BLaER1 treated with 17β-estradiol and CSF1 and Interleukin-3, amounts not matched to agents 10 nM and 100 nM (cell line): ENCODE measurements at regions not wholly inside any gene's neighbourhood (a gene's known extent, or its start where the extent isn't known, plus 50 kb on each side); places are given as distances from the start of the nearest gene placed in this dataset.

ENCODE experiments used
- H3K27ac ChIP-seq, 11 experiments: shearing (Covaris generic); formaldehyde crosslinking; 2 replicates each; pipeline ENCODE4 v1.8.1; 2022
- H3K27me3 ChIP-seq, 11 experiments: shearing (Covaris generic); formaldehyde crosslinking; 2 replicates each; pipeline ENCODE4 v1.8.1; 2022
- H3K36me3 ChIP-seq, 11 experiments: shearing (Covaris generic); formaldehyde crosslinking; 2 replicates each; pipeline ENCODE4 v1.8.1; 2022
- H3K4me1 ChIP-seq, 10 experiments: shearing (Covaris generic); formaldehyde crosslinking; 2 replicates each; pipeline ENCODE4 v1.8.1; 2022
- H3K4me2 ChIP-seq, 11 experiments: shearing (Covaris generic); formaldehyde crosslinking; 2 replicates each; pipeline ENCODE4 v1.8.1; 2022
- H3K4me3 ChIP-seq, 10 experiments: shearing (Covaris generic); formaldehyde crosslinking; 2 replicates each; pipeline ENCODE4 v1.8.1; 2022
- H3K9ac ChIP-seq, 11 experiments: shearing (Covaris generic); formaldehyde crosslinking; 2 replicates each; pipeline ENCODE4 v1.8.1; 2022
- H3K9me3 ChIP-seq, 11 experiments: shearing (Covaris generic); formaldehyde crosslinking; replicated peaks in 1 of 11; 2 replicates each; pipeline ENCODE4 v1.8.1; 2022
- H4K20me1 ChIP-seq, 11 experiments: shearing (Covaris generic); formaldehyde crosslinking; 2 replicates each; pipeline ENCODE4 v1.8.1; 2022
- Cebpa-rat ChIP-seq, 11 experiments: shearing (Covaris generic); IDR thresholded peaks; 2 replicates each; pipeline ENCODE4 v1.8.1; 2022

- Histone ChIP-seq H3K4me1 (peaks cover 0 to 26% (median 15%) of the 10 kb centered on the region in 10 experiments; a peak in 13 of 20 replicates), H3K9me3 (peaks cover 19 to 58% (median 42%) of the 10 kb centered on the region in 11 experiments), H4K20me1 (no peaks in the 10 kb centered on the region), H3K4me3 (no peak overlapping the region), H3K36me3 (peaks cover 0 to 45% (median 19%) of the 10 kb centered on the region in 11 experiments; a peak in 15 of 22 replicates), H3K27me3 (no peaks in the 10 kb centered on the region), H3K27ac (no peak overlapping the region), H3K4me2 (no peak overlapping the region), H3K9ac (no peak overlapping the region)
- TF ChIP-seq Cebpa-rat (IDR thresholded peaks at IDR 0.05) = no peak
These were observed 273.9 kb upstream of the TBC1D5 start for GRCh38 chr3:18016366-18016765.

GRCh38 chr3:18012933-18013332 lies 270.5 kb upstream of the TBC1D5 start:
- H3K4me1 ChIP-seq = peaks cover 0 to 18% (median 14%) of the 10 kb centered on the region in 10 experiments; a peak in 15 of 20 replicates
- peaks cover 0 to 46% (median 15%) of the 10 kb centered on the region in 11 experiments; a peak in 12 of 22 replicates for H3K36me3 ChIP-seq
- H4K20me1 ChIP-seq = no peaks in the 10 kb centered on the region
- H3K27me3 ChIP-seq = no peaks in the 10 kb centered on the region
- H3K9ac ChIP-seq = no peak overlapping the region
- H3K27ac ChIP-seq = 0 out of 22 replicates have a peak overlapping the region, but pooled peaks of 1 of the 11 experiments have one; percentile 3
- no peak overlapping the region for H3K4me2 ChIP-seq
- H3K9me3 ChIP-seq = peaks cover 4 to 55% (median 39%) of the 10 kb centered on the region in 11 experiments; a peak in 20 of 22 replicates
- H3K4me3 ChIP-seq = no peak overlapping the region
- no peak for TF ChIP-seq Cebpa-rat (IDR thresholded peaks at IDR 0.05)

DNA sequence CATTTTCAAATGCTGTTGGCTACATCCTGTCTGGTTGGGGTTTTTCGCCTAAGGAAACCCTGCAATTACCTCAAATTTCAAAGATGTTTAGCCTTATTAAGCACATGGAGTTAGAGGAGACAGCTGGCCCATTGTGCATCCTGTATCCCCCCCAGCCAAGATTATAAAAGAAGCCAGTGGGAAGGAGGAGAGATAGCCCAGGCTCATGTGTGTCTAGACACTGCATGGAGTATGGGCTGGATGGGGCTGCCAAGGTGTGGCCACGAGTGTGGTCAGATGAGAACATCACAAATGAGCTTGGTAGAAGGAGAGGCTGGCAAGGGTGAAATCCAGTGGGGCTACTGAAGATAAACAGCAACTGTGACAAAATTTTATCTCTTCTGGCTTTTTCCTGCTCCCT lies 270.0 kb upstream of the TBC1D5 start:
- no peak for TF ChIP-seq Cebpa-rat (IDR thresholded peaks at IDR 0.05)
- H3K9ac ChIP-seq = no peak overlapping the region
- no peaks in the 10 kb centered on the region for H3K27me3 ChIP-seq
- no peak overlapping the region for H3K4me3 ChIP-seq
- H3K27ac ChIP-seq = no peak overlapping the region
- peaks cover 4 to 55% (median 39%) of the 10 kb centered on the region in 11 experiments; a peak in 20 of 22 replicates for H3K9me3 ChIP-seq
- H3K36me3 ChIP-seq = peaks cover 0 to 51% (median 15%) of the 10 kb centered on the region in 11 experiments; a peak in 12 of 22 replicates
- H3K4me2 ChIP-seq = no peak overlapping the region
- H3K4me1 ChIP-seq = peaks cover 0 to 18% (median 14%) of the 10 kb centered on the region in 10 experiments; a peak in 15 of 20 replicates
- H4K20me1 ChIP-seq = no peaks in the 10 kb centered on the region

GRCh38 chr3:18011387-18011786 lies 269.0 kb upstream of the TBC1D5 start:
- no peak for TF ChIP-seq Cebpa-rat (IDR thresholded peaks at IDR 0.05)
- Histone ChIP-seq H3K9ac (no peak overlapping the region), H3K27me3 (no peaks in the 10 kb centered on the region), H3K4me3 (no peak overlapping the region), H3K4me2 (no peak overlapping the region), H4K20me1 (no peaks in the 10 kb centered on the region), H3K27ac (no peak overlapping the region), H3K36me3 (peaks cover 0 to 54% (median 14%) of the 10 kb centered on the region in 11 experiments; a peak in 12 of 22 replicates), H3K4me1 (peaks cover 0 to 18% (median 14%) of the 10 kb centered on the region in 10 experiments; a peak in 15 of 20 replicates), H3K9me3 (peaks cover 4 to 62% (median 42%) of the 10 kb centered on the region in 11 experiments; a peak in 20 of 22 replicates)

GRCh38 chr3:18010001-18010400 lies 267.6 kb upstream of the TBC1D5 start:
- Histone ChIP-seq H3K4me3 (no peak overlapping the region), H3K27me3 (no peaks in the 10 kb centered on the region), H3K27ac (no peak overlapping the region), H3K4me2 (no peak overlapping the region; a peak in 1 of 22 replicates), H3K9me3 (peaks cover 10 to 64% (median 44%) of the 10 kb centered on the region in 11 experiments), H3K4me1 (peaks cover 0 to 18% (median 14%) of the 10 kb centered on the region in 10 experiments; a peak in 15 of 20 replicates), H4K20me1 (no peaks in the 10 kb centered on the region), H3K9ac (no peak overlapping the region), H3K36me3 (peaks cover 0 to 49% (median 10%) of the 10 kb centered on the region in 11 experiments; a peak in 13 of 22 replicates)
- no peak for TF ChIP-seq Cebpa-rat (IDR thresholded peaks at IDR 0.05)

DNA sequence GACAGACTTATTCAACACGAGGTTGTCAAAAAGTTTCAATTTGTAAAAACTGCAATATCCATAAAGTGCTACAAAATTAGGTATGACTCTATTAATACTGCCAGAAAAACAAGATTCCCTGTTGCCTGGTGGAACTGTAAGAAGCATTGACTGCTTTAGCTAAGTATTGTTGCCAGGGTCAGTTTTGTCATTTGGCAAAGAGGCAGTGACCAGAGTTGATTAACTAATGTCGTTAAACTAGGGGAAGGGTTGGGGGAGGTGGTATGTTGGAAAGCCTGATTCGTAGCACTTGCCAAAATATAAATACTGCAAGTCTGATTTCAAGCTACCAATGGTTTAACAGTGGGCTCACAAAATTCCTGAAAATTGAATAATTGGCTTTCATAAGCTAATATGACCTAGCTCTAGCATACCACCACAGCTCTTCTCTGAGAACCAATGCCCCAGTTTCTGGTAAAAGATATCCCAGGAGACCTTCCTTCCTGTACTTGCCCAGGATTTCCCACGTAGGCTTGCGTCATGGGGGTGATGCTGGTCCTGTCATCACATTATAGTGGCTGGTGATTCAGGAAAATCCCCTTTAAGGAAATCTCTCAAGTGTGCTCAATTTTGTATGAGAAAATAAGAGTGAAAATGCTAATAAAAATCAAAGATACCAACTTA lies 266.4 kb upstream of the TBC1D5 start:
- no peaks in the 10 kb centered on the region for H4K20me1 ChIP-seq
- H3K9me3 ChIP-seq = peaks cover 17 to 68% (median 49%) of the 10 kb centered on the region in 11 experiments
- H3K4me3 ChIP-seq = no peak overlapping the region
- peaks cover 0 to 18% (median 14%) of the 10 kb centered on the region in 10 experiments; a peak in 15 of 20 replicates for H3K4me1 ChIP-seq
- peak overlapping the region in 1 of 11 experiments; percentile 2; a peak in 2 of 22 replicates for H3K27ac ChIP-seq
- no peak for TF ChIP-seq Cebpa-rat (IDR thresholded peaks at IDR 0.05)
- peaks cover 0 to 46% (median 13%) of the 10 kb centered on the region in 11 experiments; a peak in 12 of 22 replicates for H3K36me3 ChIP-seq
- no peak overlapping the region for H3K9ac ChIP-seq
- no peaks in the 10 kb centered on the region for H3K27me3 ChIP-seq
- peak overlapping the region in 9 of 11 experiments; percentile 39 to 67 (median 52); a peak in 17 of 22 replicates for H3K4me2 ChIP-seq

GRCh38 chr3:18007980-18008379 lies 265.5 kb upstream of the TBC1D5 start:
- TF ChIP-seq Cebpa-rat (IDR thresholded peaks at IDR 0.05) = no peak
- Histone ChIP-seq H3K27ac (peak overlapping the region in 2 of 11 experiments; percentile 2 to 4; a peak in 2 of 22 replicates), H3K4me3 (no peak overlapping the region), H3K4me2 (peak overlapping the region in 4 of 11 experiments; percentile 59 to 67 (median 66); a peak in 5 of 22 replicates), H3K4me1 (peaks cover 0 to 18% (median 14%) of the 10 kb centered on the region in 10 experiments; a peak in 15 of 20 replicates), H3K9ac (no peak overlapping the region), H3K9me3 (peaks cover 14 to 70% (median 43%) of the 10 kb centered on the region in 11 experiments), H3K36me3 (peaks cover 0 to 41% (median 12%) of the 10 kb centered on the region in 11 experiments; a peak in 11 of 22 replicates), H3K27me3 (no peaks in the 10 kb centered on the region), H4K20me1 (no peaks in the 10 kb centered on the region)

DNA sequence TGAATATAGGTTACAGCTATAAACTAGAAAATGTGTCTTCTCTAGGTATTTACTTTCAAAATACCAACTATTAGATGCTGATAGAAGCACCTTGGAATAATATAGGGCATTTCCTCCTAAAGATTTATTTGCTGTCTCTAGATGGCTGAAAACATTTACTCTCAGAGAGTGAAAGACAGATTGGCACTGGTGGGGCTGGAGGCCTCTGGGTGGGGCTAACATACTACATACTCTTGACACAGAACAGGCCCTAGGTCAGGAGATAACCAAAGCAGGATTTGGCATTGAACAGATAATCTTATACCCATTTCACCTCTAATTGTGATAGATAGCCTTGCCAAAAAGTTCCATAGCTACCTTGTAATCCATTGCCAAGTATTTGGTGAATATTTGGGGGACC lies 253.3 kb upstream of the TBC1D5 start:
- Histone ChIP-seq H3K9me3 (peaks cover 15 to 50% (median 39%) of the 10 kb centered on the region in 11 experiments; a peak in 21 of 22 replicates), H3K9ac (no peak overlapping the region), H3K4me1 (no peaks in the 10 kb centered on the region), H3K4me3 (no peak overlapping the region), H3K27ac (no peak overlapping the region), H3K27me3 (no peaks in the 10 kb centered on the region), H4K20me1 (no peaks in the 10 kb centered on the region), H3K36me3 (peaks cover 0 to 42% (median 22%) of the 10 kb centered on the region in 11 experiments; a peak in 14 of 22 replicates), H3K4me2 (no peak overlapping the region)
- no peak for TF ChIP-seq Cebpa-rat (IDR thresholded peaks at IDR 0.05)

DNA sequence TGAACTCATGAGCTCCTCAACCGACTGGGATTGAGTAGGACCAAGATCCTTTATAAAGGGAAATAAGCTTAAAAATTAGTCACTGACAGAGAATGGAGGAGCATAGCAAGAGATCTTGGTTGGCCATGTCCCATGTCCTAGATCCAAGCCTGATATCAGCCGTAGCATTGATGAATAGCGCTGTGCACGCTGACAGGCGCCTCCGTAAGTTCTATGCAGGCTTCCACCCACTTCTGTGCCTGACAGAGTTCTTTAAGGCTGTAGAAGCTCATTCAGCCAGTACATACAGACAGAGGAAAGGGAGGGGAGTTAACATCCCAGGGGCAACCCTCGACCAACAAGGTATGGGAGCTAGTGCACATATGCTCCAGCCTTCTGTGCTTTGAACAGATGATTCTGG lies 251.7 kb upstream of the TBC1D5 start:
- no peak overlapping the region for H3K27ac ChIP-seq
- H3K4me2 ChIP-seq = no peak overlapping the region
- H3K36me3 ChIP-seq = peaks cover 0 to 58% (median 36%) of the 10 kb centered on the region in 11 experiments; a peak in 16 of 22 replicates
- H3K4me1 ChIP-seq = peaks cover 0 to 4% (median 0%) of the 10 kb centered on the region in 10 experiments; a peak in 1 of 20 replicates
- H3K27me3 ChIP-seq = no peaks in the 10 kb centered on the region
- H4K20me1 ChIP-seq = no peaks in the 10 kb centered on the region
- no peak for TF ChIP-seq Cebpa-rat (IDR thresholded peaks at IDR 0.05)
- peaks cover 23 to 62% (median 53%) of the 10 kb centered on the region in 11 experiments for H3K9me3 ChIP-seq
- no peak overlapping the region for H3K4me3 ChIP-seq
- no peak overlapping the region for H3K9ac ChIP-seq
